HEK293 (cell line): ENCODE measurements at regions not wholly inside any gene's neighbourhood (a gene's known extent, or its start where the extent isn't known, plus 50 kb on each side); places are given as distances from the start of the nearest gene placed in this dataset.

Source experiments
- IKZF3 ChIP-seq: fragments of 450-650 bp; IDR thresholded peaks from 2 replicates; pipeline ENCODE4 v1.5.0; 2018; ENCODE audit warnings: missing biosample characterization, mild to moderate bottlenecking, missing genetic modification characterization, moderate library complexity
- MYNN ChIP-seq: fragments of 450-650 bp; formaldehyde crosslinking; IDR thresholded peaks from 2 replicates; pipeline ENCODE4 v1.5.1; 2016; ENCODE audit warnings: missing biosample characterization, missing genetic modification characterization, borderline replicate concordance
- RBAK ChIP-seq: fragments of 450-650 bp; formaldehyde crosslinking; IDR thresholded peaks from 2 replicates; pipeline ENCODE4 v1.5.1; 2016; ENCODE audit warnings: missing biosample characterization, missing genetic modification characterization
- SP2 ChIP-seq: fragments of 450-650 bp; formaldehyde crosslinking; IDR thresholded peaks from 2 replicates; pipeline ENCODE4 v1.5.1; 2016; ENCODE audit warnings: missing biosample characterization, missing genetic modification characterization
- TCF7L2 ChIP-seq: IDR thresholded peaks from 2 replicates; pipeline ENCODE4 v1.6.1; 2011; ENCODE audit warnings: low read depth, mild to moderate bottlenecking, inconsistent platforms, low read length, moderate library complexity, borderline replicate concordance
- ZBTB7A ChIP-seq: fragments of 450-650 bp; formaldehyde crosslinking; IDR thresholded peaks from 2 replicates; pipeline ENCODE4 v1.5.1; 2016; ENCODE audit warnings: low read depth, missing biosample characterization, missing genetic modification characterization
- ZNF138 ChIP-seq: fragments of 450-650 bp; formaldehyde crosslinking; IDR thresholded peaks from 2 replicates; pipeline ENCODE4 v1.5.1; 2016; ENCODE audit warnings: missing biosample characterization, missing genetic modification characterization, borderline replicate concordance
- ZNF558 ChIP-seq: fragments of 450-650 bp; formaldehyde crosslinking; IDR thresholded peaks from 2 replicates; pipeline ENCODE4 v1.5.1; 2016; ENCODE audit warnings: missing biosample characterization, missing genetic modification characterization
- TF ChIP-seq, protein P1 (sequence below): fragments of 450-650 bp; formaldehyde crosslinking; IDR thresholded peaks from 2 replicates; pipeline ENCODE4 v1.5.1; 2016; ENCODE audit warnings: missing biosample characterization, missing genetic modification characterization
- TF ChIP-seq, protein P2 (sequence below): fragments of 450-650 bp; formaldehyde crosslinking; IDR thresholded peaks from 2 replicates; pipeline ENCODE4 v1.5.1; 2016; ENCODE audit warnings: missing biosample characterization, missing genetic modification characterization, low read depth
- TF ChIP-seq, protein P3 (sequence below): fragments of 450-650 bp; formaldehyde crosslinking; IDR thresholded peaks from 2 replicates; pipeline ENCODE4 v1.5.1; 2017; ENCODE audit warnings: missing biosample characterization, missing genetic modification characterization
- TF ChIP-seq, protein P4 (sequence below): fragments of 450-650 bp; formaldehyde crosslinking; conservative IDR thresholded peaks from 2 replicates; pipeline ENCODE4 v1.5.1; 2016; ENCODE audit warnings: low read depth, missing biosample characterization, missing genetic modification characterization

DNA sequence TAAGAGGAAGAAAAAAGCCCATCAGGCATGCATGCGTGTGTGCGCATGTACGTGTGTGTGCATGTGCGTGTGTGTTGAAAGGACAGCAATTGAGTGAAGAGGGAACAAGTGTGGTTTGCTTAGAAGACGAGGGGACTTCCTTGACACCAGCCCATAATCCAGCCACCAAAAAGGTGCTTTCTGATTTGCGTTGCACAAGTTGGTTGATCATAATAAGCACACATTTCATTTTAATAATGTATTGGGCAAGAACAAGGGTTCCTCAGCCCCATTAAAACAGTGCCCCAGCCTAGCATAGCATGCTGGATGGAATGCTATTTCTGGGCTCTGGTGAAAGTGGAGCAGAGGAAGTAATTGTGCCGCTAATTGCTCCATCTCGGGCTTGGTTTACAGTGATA is 493.2 kb downstream of the MIAT start:
- TF ChIP-seq, protein P1, sequence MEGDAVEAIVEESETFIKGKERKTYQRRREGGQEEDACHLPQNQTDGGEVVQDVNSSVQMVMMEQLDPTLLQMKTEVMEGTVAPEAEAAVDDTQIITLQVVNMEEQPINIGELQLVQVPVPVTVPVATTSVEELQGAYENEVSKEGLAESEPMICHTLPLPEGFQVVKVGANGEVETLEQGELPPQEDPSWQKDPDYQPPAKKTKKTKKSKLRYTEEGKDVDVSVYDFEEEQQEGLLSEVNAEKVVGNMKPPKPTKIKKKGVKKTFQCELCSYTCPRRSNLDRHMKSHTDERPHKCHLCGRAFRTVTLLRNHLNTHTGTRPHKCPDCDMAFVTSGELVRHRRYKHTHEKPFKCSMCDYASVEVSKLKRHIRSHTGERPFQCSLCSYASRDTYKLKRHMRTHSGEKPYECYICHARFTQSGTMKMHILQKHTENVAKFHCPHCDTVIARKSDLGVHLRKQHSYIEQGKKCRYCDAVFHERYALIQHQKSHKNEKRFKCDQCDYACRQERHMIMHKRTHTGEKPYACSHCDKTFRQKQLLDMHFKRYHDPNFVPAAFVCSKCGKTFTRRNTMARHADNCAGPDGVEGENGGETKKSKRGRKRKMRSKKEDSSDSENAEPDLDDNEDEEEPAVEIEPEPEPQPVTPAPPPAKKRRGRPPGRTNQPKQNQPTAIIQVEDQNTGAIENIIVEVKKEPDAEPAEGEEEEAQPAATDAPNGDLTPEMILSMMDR = no peak
- no peak for TF ChIP-seq TCF7L2
- TF ChIP-seq RBAK (tag by site-specific recombination) = no peak
- TF ChIP-seq ZNF138 (tag by site-specific recombination) = no peak
- TF ChIP-seq, protein P2, sequence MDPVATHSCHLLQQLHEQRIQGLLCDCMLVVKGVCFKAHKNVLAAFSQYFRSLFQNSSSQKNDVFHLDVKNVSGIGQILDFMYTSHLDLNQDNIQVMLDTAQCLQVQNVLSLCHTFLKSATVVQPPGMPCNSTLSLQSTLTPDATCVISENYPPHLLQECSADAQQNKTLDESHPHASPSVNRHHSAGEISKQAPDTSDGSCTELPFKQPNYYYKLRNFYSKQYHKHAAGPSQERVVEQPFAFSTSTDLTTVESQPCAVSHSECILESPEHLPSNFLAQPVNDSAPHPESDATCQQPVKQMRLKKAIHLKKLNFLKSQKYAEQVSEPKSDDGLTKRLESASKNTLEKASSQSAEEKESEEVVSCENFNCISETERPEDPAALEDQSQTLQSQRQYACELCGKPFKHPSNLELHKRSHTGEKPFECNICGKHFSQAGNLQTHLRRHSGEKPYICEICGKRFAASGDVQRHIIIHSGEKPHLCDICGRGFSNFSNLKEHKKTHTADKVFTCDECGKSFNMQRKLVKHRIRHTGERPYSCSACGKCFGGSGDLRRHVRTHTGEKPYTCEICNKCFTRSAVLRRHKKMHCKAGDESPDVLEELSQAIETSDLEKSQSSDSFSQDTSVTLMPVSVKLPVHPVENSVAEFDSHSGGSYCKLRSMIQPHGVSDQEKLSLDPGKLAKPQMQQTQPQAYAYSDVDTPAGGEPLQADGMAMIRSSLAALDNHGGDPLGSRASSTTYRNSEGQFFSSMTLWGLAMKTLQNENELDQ (tag by site-specific recombination) = no peak
- no peak for TF ChIP-seq ZBTB7A (tag by site-specific recombination)
- TF ChIP-seq, protein P3, sequence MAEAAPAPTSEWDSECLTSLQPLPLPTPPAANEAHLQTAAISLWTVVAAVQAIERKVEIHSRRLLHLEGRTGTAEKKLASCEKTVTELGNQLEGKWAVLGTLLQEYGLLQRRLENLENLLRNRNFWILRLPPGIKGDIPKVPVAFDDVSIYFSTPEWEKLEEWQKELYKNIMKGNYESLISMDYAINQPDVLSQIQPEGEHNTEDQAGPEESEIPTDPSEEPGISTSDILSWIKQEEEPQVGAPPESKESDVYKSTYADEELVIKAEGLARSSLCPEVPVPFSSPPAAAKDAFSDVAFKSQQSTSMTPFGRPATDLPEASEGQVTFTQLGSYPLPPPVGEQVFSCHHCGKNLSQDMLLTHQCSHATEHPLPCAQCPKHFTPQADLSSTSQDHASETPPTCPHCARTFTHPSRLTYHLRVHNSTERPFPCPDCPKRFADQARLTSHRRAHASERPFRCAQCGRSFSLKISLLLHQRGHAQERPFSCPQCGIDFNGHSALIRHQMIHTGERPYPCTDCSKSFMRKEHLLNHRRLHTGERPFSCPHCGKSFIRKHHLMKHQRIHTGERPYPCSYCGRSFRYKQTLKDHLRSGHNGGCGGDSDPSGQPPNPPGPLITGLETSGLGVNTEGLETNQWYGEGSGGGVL (tag by site-specific recombination) = no peak
- TF ChIP-seq ZNF558 (tag by site-specific recombination) = no peak
- no peak for TF ChIP-seq MYNN
- TF ChIP-seq IKZF3 = no peak
- TF ChIP-seq SP2 (tag by site-specific recombination) = no peak
- TF ChIP-seq, protein P4, sequence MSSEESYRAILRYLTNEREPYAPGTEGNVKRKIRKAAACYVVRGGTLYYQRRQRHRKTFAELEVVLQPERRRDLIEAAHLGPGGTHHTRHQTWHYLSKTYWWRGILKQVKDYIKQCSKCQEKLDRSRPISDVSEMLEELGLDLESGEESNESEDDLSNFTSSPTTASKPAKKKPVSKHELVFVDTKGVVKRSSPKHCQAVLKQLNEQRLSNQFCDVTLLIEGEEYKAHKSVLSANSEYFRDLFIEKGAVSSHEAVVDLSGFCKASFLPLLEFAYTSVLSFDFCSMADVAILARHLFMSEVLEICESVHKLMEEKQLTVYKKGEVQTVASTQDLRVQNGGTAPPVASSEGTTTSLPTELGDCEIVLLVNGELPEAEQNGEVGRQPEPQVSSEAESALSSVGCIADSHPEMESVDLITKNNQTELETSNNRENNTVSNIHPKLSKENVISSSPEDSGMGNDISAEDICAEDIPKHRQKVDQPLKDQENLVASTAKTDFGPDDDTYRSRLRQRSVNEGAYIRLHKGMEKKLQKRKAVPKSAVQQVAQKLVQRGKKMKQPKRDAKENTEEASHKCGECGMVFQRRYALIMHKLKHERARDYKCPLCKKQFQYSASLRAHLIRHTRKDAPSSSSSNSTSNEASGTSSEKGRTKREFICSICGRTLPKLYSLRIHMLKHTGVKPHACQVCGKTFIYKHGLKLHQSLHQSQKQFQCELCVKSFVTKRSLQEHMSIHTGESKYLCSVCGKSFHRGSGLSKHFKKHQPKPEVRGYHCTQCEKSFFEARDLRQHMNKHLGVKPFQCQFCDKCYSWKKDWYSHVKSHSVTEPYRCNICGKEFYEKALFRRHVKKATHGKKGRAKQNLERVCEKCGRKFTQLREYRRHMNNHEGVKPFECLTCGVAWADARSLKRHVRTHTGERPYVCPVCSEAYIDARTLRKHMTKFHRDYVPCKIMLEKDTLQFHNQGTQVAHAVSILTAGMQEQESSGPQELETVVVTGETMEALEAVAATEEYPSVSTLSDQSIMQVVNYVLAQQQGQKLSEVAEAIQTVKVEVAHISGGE (tag by site-specific recombination) = no peak
